H1 (cell line): ENCODE measurements at regions not wholly inside any gene's neighbourhood (a gene's known extent, or its start where the extent isn't known, plus 50 kb on each side); places are given as distances from the start of the nearest gene placed in this dataset.

Experiments used
- CTCF ChIA-PET: fragments of 300-600 bp; sonication (Branson Sonifier 250); formaldehyde crosslinking; loops from one replicate; lab custom pipeline; 2021; ENCODE audit not compliant: partially characterized antibody; lab: Charles Lee
- POLR2A ChIA-PET: fragments of 300-600 bp; sonication (Branson Sonifier 250); formaldehyde crosslinking; loops from one replicate; lab custom pipeline; 2021; ENCODE audit warnings: inconsistent platforms; ENCODE audit not compliant: partially characterized antibody; lab: Charles Lee
- DNase-seq, 2 experiments: peaks; one replicate each; pipeline versions ENCODE4 v3.0.0 to v3.0.0-alpha.2; 2010 to 2022; ENCODE audit warnings: low spot score in 2 of 2, low read depth in 1 of 2, mixed read lengths in 1 of 2
- FAIRE-seq: peaks from 2 replicates; lab custom pipeline; 2011; peaks lifted over from hg19 to GRCh38; lab: Jason Lieb, UNC
- H2AFZ ChIP-seq: 2 replicates; pipeline ENCODE4 v1.8.1; 2012; ENCODE audit warnings: low read length, inconsistent platforms
- H2AK5ac ChIP-seq: 2 replicates; pipeline ENCODE4 v1.6.1; 2013; ENCODE audit warnings: low read depth, low read length
- H2BK120ac ChIP-seq: replicated peaks from 2 replicates; pipeline ENCODE3; 2013; ENCODE audit warnings: low read depth, low read length, inconsistent platforms
- H2BK12ac ChIP-seq: 2 replicates; pipeline ENCODE4 v1.6.1; 2013; ENCODE audit warnings: low read depth, low read length
- H2BK15ac ChIP-seq: 2 replicates; pipeline ENCODE4 v1.6.1; 2013; ENCODE audit warnings: low read length
- H2BK20ac ChIP-seq: 2 replicates; pipeline ENCODE4 v1.6.1; 2013; ENCODE audit warnings: low read length
- H2BK5ac ChIP-seq: 2 replicates; pipeline ENCODE4 v1.6.1; 2013; ENCODE audit warnings: low read depth, low read length
- H3K14ac ChIP-seq: 2 replicates; pipeline ENCODE4 v1.6.1; 2013; ENCODE audit warnings: inconsistent platforms; ENCODE audit not compliant: insufficient read length
- H3K18ac ChIP-seq: 2 replicates; pipeline ENCODE4 v1.6.1; 2013; ENCODE audit warnings: low read length; ENCODE audit errors: extremely low read depth
- H3K23ac ChIP-seq: 2 replicates; pipeline ENCODE4 v1.6.1; 2013; ENCODE audit warnings: inconsistent platforms; ENCODE audit not compliant: insufficient read length
- H3K23me2 ChIP-seq: 2 replicates; pipeline ENCODE4 v1.6.1; 2013; ENCODE audit warnings: low read depth, low read length
- H3K27ac ChIP-seq: 2 replicates; pipeline ENCODE4 v1.6.1; 2011; ENCODE audit warnings: low read depth, low read length, inconsistent platforms
- H3K27me3 ChIP-seq, 4 experiments: replicated peaks in 1 of 4; 1 replicate in 1 of 4; 2 replicates in 3 of 4; pipeline versions ENCODE4 v1.6.1 to v1.8.1; 2011 to 2013; ENCODE audit warnings: low read length in 3 of 4, mild to moderate bottlenecking in 3 of 4, inconsistent platforms in 2 of 4, mixed read lengths in 2 of 4, moderate library complexity in 1 of 4; ENCODE audit not compliant: control insufficient read depth in 3 of 4, insufficient read depth in 3 of 4; ENCODE audit errors: extremely low read depth in 1 of 4
- H3K36me3 ChIP-seq, 4 experiments: 2 replicates each; pipeline versions ENCODE4 v1.6.1 to v1.8.1; 2011 to 2013; ENCODE audit warnings: mild to moderate bottlenecking in 4 of 4, low read length in 3 of 4, moderate library complexity in 2 of 4, control low read depth in 1 of 4, inconsistent platforms in 1 of 4; ENCODE audit not compliant: insufficient read depth in 4 of 4, control insufficient read depth in 2 of 4
- H3K4ac ChIP-seq: replicated peaks from 2 replicates; pipeline ENCODE3; 2013; ENCODE audit warnings: low read length, low read depth, mixed read lengths, inconsistent platforms; ENCODE audit not compliant: insufficient read length
- H3K4me1 ChIP-seq, 4 experiments: replicated peaks in 1 of 4; 1 replicate in 1 of 4; 2 replicates in 3 of 4; pipeline versions ENCODE4 v1.6.1 to v1.8.1; 2011 to 2013; ENCODE audit warnings: low read length in 3 of 4, inconsistent platforms in 2 of 4, mixed read lengths in 1 of 4; ENCODE audit not compliant: insufficient read depth in 4 of 4, control insufficient read depth in 3 of 4
- H3K4me2 ChIP-seq, 2 experiments: 2 replicates each; pipeline versions ENCODE4 v1.6.1 to v1.8.1; 2011 to 2013; ENCODE audit warnings: low read depth in 2 of 2, low read length in 2 of 2, control low read depth in 1 of 2, inconsistent platforms in 1 of 2, mild to moderate bottlenecking in 1 of 2; ENCODE audit not compliant: insufficient read depth in 1 of 2
- H3K4me3 ChIP-seq, 4 experiments: fragments of 200-600, 300-600 bp in 1 of 4; sonication (generic), shearing (Covaris generic), sonication (Bioruptor Twin) in 1 of 4; 2 replicates each; pipeline versions ENCODE4 v1.5.1 to v1.8.1; 2011 to 2016; ENCODE audit warnings: low read length in 4 of 4, low read depth in 3 of 4, control low read depth in 2 of 4, inconsistent platforms in 2 of 4, mild to moderate bottlenecking in 2 of 4, mixed read lengths in 1 of 4, moderate library complexity in 1 of 4; ENCODE audit not compliant: insufficient read depth in 2 of 4; ENCODE audit errors: extremely low read depth in 1 of 4
- H3K56ac ChIP-seq: replicated peaks from 2 replicates; pipeline ENCODE3; 2013; ENCODE audit warnings: low read depth, mild to moderate bottlenecking, mixed read lengths, low read length, inconsistent platforms; ENCODE audit not compliant: insufficient read length
- H3K79me1 ChIP-seq: 2 replicates; pipeline ENCODE4 v1.6.1; 2013; ENCODE audit warnings: low read depth, low read length, control low read depth
- H3K79me2 ChIP-seq, 2 experiments: 2 replicates each; pipeline versions ENCODE4 v1.6.1 to v1.8.1; 2012 to 2013; ENCODE audit warnings: low read length in 2 of 2, mild to moderate bottlenecking in 2 of 2, inconsistent platforms in 1 of 2; ENCODE audit not compliant: insufficient read depth in 2 of 2, control insufficient read depth in 1 of 2
- H3K9ac ChIP-seq, 4 experiments: replicated peaks in 1 of 4; 1 replicate in 1 of 4; 2 replicates in 3 of 4; pipeline versions ENCODE4 v1.6.1 to v1.8.1; 2011 to 2013; ENCODE audit warnings: low read depth in 3 of 4, low read length in 3 of 4, control low read depth in 2 of 4, mild to moderate bottlenecking in 2 of 4, moderate library complexity in 2 of 4, inconsistent platforms in 1 of 4; ENCODE audit errors: extremely low read depth in 1 of 4
- H3K9me3 ChIP-seq, 2 experiments: 2 replicates each; pipeline versions ENCODE4 v1.6.1 to v1.8.1; 2012 to 2013; ENCODE audit warnings: mild to moderate bottlenecking in 2 of 2, moderate library complexity in 2 of 2, control low read depth in 1 of 2, inconsistent platforms in 1 of 2, low read depth in 1 of 2, low read length in 1 of 2, mixed read lengths in 1 of 2; ENCODE audit not compliant: insufficient read depth in 2 of 2
- H4K20me1 ChIP-seq, 2 experiments: replicated peaks in 1 of 2; 2 replicates each; pipeline versions ENCODE3 to v1.8.1; 2011 to 2013; ENCODE audit warnings: inconsistent platforms in 2 of 2, low read length in 2 of 2, mild to moderate bottlenecking in 1 of 2; ENCODE audit not compliant: insufficient read depth in 2 of 2, control insufficient read depth in 1 of 2
- H4K5ac ChIP-seq: 2 replicates; pipeline ENCODE4 v1.6.1; 2013; ENCODE audit warnings: low read length, low read depth, mixed read lengths, inconsistent platforms; ENCODE audit not compliant: insufficient read length
- H4K8ac ChIP-seq: 2 replicates; pipeline ENCODE4 v1.8.0; 2013; ENCODE audit warnings: mild to moderate bottlenecking, moderate library complexity, low read length, inconsistent platforms; ENCODE audit not compliant: insufficient read depth; ENCODE audit errors: extremely low read depth
- H4K91ac ChIP-seq: replicated peaks from 2 replicates; pipeline ENCODE3; 2013; ENCODE audit warnings: low read length, mixed read lengths, inconsistent platforms; ENCODE audit not compliant: insufficient read length
- BACH1 ChIP-seq: IDR thresholded peaks from 2 replicates; pipeline ENCODE4 v1.6.1; 2012; ENCODE audit warnings: low read length, improper control_type of control experiment
- CBX5 ChIP-seq: fragments of 300-800, 300-1000 bp; sonication (generic); IDR thresholded peaks from 2 replicates; pipeline ENCODE4 v1.7.1; 2016; ENCODE audit warnings: antibody characterized with exemption, low read length, low read depth
- CEBPB ChIP-seq: IDR thresholded peaks from 2 replicates; pipeline ENCODE4 v1.6.1; 2012; ENCODE audit warnings: low read depth, low read length
- CHD1 ChIP-seq: IDR thresholded peaks from 2 replicates; pipeline ENCODE4 v1.6.1; 2012; ENCODE audit warnings: low read depth, low read length, improper control_type of control experiment
- GABPA ChIP-seq: IDR thresholded peaks from 2 replicates; pipeline ENCODE4 v1.6.1; 2011; ENCODE audit warnings: mild to moderate bottlenecking, low read length, moderate library complexity, borderline replicate concordance; ENCODE audit not compliant: insufficient read depth
- KDM5A ChIP-seq: fragments of 200-600 bp; IDR thresholded peaks from 2 replicates; pipeline ENCODE4 v1.7.1; 2012; ENCODE audit warnings: mild to moderate bottlenecking, low read length, inconsistent platforms, mixed read lengths
- PHF8 ChIP-seq: fragments of 200-600 bp; sonication (generic); conservative IDR thresholded peaks from 2 replicates; pipeline ENCODE4 v1.7.1; 2012; ENCODE audit warnings: low read depth, mild to moderate bottlenecking, inconsistent platforms, low read length, moderate library complexity
- POLR2A ChIP-seq, 2 experiments: IDR thresholded peaks; 1 replicate in 1 of 2; 2 replicates in 1 of 2; pipeline ENCODE4 v1.6.1; 2011; ENCODE audit warnings: low read depth in 2 of 2, low read length in 2 of 2, mild to moderate bottlenecking in 2 of 2; ENCODE audit errors: control extremely low read depth in 1 of 2
- POLR2AphosphoS5 ChIP-seq: IDR thresholded peaks from 2 replicates; pipeline ENCODE4 v1.6.1; 2011; ENCODE audit warnings: low read depth, low read length
- TAF1 ChIP-seq: IDR thresholded peaks from 2 replicates; pipeline ENCODE4 v1.6.1; 2011; ENCODE audit warnings: mild to moderate bottlenecking, low read depth, low read length
- TAF7 ChIP-seq: optimal IDR thresholded peaks from 2 replicates; pipeline ENCODE3; 2011; ENCODE audit warnings: low read depth, mild to moderate bottlenecking, inconsistent platforms, low read length, moderate library complexity, borderline replicate concordance
- ZNF274 ChIP-seq: IDR thresholded peaks from 2 replicates; pipeline ENCODE4 v1.7.0; 2012; ENCODE audit warnings: low read length, borderline replicate concordance; ENCODE audit errors: extremely low read depth
- WGBS, 2 experiments: shearing (Covaris generic) in 1 of 2; methylation state at CpG; one replicate each; pipeline versions ENCODE4 v1.1.6 to v1.1.7; 2013 to 2015; ENCODE audit warnings: low lambda C conversion rate in 2 of 2, mixed read lengths in 2 of 2, inconsistent platforms in 1 of 2, low coverage in 1 of 2, missing lambda C conversion rate in 1 of 2; ENCODE audit not compliant: insufficient replicate concordance in 2 of 2, insufficient coverage in 1 of 2, insufficient read length in 1 of 2; ENCODE audit errors: extremely low coverage in 1 of 2, missing lambda C conversion rate in 1 of 2; 5-methylcytosine and 5-hydroxymethylcytosine counted together
- TF ChIP-seq, protein P1 (sequence below): IDR thresholded peaks from 2 replicates; pipeline ENCODE4 v1.6.1; 2011; ENCODE audit warnings: low read depth, mild to moderate bottlenecking, low read length; ENCODE audit not compliant: insufficient read depth
- TF ChIP-seq, protein P2 (sequence below): IDR thresholded peaks from 2 replicates; pipeline ENCODE4 v1.6.1; 2012; ENCODE audit warnings: low read length, inconsistent platforms

DNA sequence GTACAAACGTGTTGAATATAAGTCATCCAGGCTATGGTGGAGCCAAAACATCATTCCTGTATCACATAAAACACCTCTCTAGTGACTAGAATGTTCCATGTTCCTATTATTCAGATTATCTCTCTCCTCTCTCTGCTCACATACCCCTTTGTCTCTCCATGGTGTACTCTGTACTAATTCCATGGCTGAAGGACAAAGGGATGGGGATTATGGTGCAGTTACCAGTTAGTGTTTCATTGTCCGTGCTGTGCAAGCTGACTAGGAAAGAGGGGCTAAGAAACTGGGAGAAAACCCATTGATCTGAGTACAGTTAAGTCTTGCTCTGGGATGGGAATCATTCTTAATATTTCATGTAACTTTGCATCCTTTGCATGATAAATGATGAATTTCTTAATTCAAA is 397.4 kb upstream of the NOX3 start:
- no peaks in the 10 kb centered on the region for H3K4me1 ChIP-seq
- H4K20me1 ChIP-seq: no peaks in the 10 kb centered on the region
- no peak overlapping the region for H3K14ac ChIP-seq
- no peaks in the 10 kb centered on the region for H3K79me2 ChIP-seq
- H4K8ac ChIP-seq: no peak overlapping the region
- no peak overlapping the region for H4K91ac ChIP-seq
- WGBS, 2 experiments: 95% methylated on average over 2 of the region's 2 CpGs; no CpG with 5 or more reads in 1 of the 2 experiments
- no peaks in the 10 kb centered on the region for H3K79me1 ChIP-seq
- H3K23ac ChIP-seq: no peak overlapping the region
- no peak overlapping the region for H3K18ac ChIP-seq
- no peak overlapping the region for H2BK15ac ChIP-seq
- H3K23me2 ChIP-seq: no peaks in the 10 kb centered on the region; the same call in 1 of the 2 replicates
- no peaks in the 10 kb centered on the region for H3K9me3 ChIP-seq
- H2BK5ac ChIP-seq: no peak overlapping the region
- peak overlapping the region; percentile 38; the same call in 1 of the 2 replicates for H2AFZ ChIP-seq
- H3K56ac ChIP-seq: no peak overlapping the region
- H3K36me3 ChIP-seq: no peaks in the 10 kb centered on the region
- H3K27me3 ChIP-seq: no peaks in the 10 kb centered on the region
- DNase-seq (no peak), FAIRE-seq (no peak)
- H2AK5ac ChIP-seq: no peak overlapping the region
- H3K4ac ChIP-seq: no peak overlapping the region
- no peak overlapping the region for H3K9ac ChIP-seq
- H3K27ac ChIP-seq: no peak overlapping the region
- no peak overlapping the region for H2BK120ac ChIP-seq
- H3K4me3 ChIP-seq: no peak overlapping the region
- no peak overlapping the region for H4K5ac ChIP-seq
- no peak overlapping the region for H2BK12ac ChIP-seq
- no peak overlapping the region for H3K4me2 ChIP-seq
- CTCF ChIA-PET: no interaction called here
- H2BK20ac ChIP-seq: no peak overlapping the region
- POLR2A ChIA-PET: no interaction called here
- TF ChIP-seq BACH1 (no peak), ZNF274 (no peak), TAF1 (no peak), CHD1 (no peak), PHF8 (no peak), KDM5A (no peak), CEBPB (no peak), POLR2AphosphoS5 (no peak), POLR2A (IDR thresholded peaks at IDR 0.05; ENCODE audit: control extremely low read depth in 1 of 2, low read depth in 2 of 2, low read length in 2 of 2) (no peak), CBX5 (no peak), TAF7 (no peak), GABPA (no peak)
- TF ChIP-seq, protein P1, sequence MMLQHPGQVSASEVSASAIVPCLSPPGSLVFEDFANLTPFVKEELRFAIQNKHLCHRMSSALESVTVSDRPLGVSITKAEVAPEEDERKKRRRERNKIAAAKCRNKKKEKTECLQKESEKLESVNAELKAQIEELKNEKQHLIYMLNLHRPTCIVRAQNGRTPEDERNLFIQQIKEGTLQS: no peak
- TF ChIP-seq, protein P2, sequence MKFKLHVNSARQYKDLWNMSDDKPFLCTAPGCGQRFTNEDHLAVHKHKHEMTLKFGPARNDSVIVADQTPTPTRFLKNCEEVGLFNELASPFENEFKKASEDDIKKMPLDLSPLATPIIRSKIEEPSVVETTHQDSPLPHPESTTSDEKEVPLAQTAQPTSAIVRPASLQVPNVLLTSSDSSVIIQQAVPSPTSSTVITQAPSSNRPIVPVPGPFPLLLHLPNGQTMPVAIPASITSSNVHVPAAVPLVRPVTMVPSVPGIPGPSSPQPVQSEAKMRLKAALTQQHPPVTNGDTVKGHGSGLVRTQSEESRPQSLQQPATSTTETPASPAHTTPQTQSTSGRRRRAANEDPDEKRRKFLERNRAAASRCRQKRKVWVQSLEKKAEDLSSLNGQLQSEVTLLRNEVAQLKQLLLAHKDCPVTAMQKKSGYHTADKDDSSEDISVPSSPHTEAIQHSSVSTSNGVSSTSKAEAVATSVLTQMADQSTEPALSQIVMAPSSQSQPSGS: no peak
